K562 (cell line): ENCODE measurements at regions not wholly inside any gene's neighbourhood (a gene's known extent, or its start where the extent isn't known, plus 50 kb on each side); places are given as distances from the start of the nearest gene placed in this dataset.

Experiments
- ARHGAP35 ChIP-seq: fragments of 450-650 bp; IDR thresholded peaks from 2 replicates; pipeline ENCODE4 v1.6.1; 2018; ENCODE audit not compliant: partially characterized antibody
- CTCF ChIP-seq, 3 experiments: IDR thresholded peaks in 2 of 3; conservative IDR thresholded peaks in 1 of 3; 2 replicates each; pipeline ENCODE4 v1.5.1; 2011 to 2012; ENCODE audit warnings: low read length in 3 of 3, mild to moderate bottlenecking in 3 of 3, control low read depth in 2 of 3, improper control_type of control experiment in 1 of 3, inconsistent platforms in 1 of 3, low read depth in 1 of 3, mixed read lengths in 1 of 3, moderate library complexity in 1 of 3; ENCODE audit not compliant: insufficient read depth in 2 of 3
- CTCFL ChIP-seq: IDR thresholded peaks from 2 replicates; pipeline ENCODE4 v1.6.1; 2011; ENCODE audit warnings: borderline replicate concordance, low read depth, mild to moderate bottlenecking, moderate library complexity, low read length; ENCODE audit not compliant: insufficient read depth, poor library complexity, severe bottlenecking
- DACH1 ChIP-seq: fragments of 450-650 bp; IDR thresholded peaks from 2 replicates; pipeline ENCODE4 v1.6.1; 2018; ENCODE audit not compliant: partially characterized antibody
- HDAC2 ChIP-seq: fragments of 450-650 bp; IDR thresholded peaks from 2 replicates; pipeline ENCODE4 v1.6.1; 2016; ENCODE audit warnings: mild to moderate bottlenecking
- HNRNPH1 ChIP-seq: fragments of 200-400 bp; formaldehyde crosslinking; optimal IDR thresholded peaks from 2 replicates; pipeline ENCODE3; 2017; ENCODE audit warnings: low read depth, mild to moderate bottlenecking, low read length, moderate library complexity
- MYNN ChIP-seq, 2 experiments: sonication (generic); formaldehyde crosslinking in 1 of 2; IDR thresholded peaks; 2 replicates each; pipeline versions ENCODE4 v1.5.0 to v1.6.1; 2016 to 2020; ENCODE audit warnings: antibody characterized with exemption in 1 of 2, missing genetic modification reagents in 1 of 2
- SIN3B ChIP-seq: fragments of 450-650 bp; IDR thresholded peaks from 2 replicates; pipeline ENCODE4 v1.6.1; 2017; ENCODE audit warnings: low read depth, mild to moderate bottlenecking, moderate library complexity
- SRF ChIP-seq, 2 experiments: fragments of 250-450, 450-650 bp in 1 of 2; sonication (Bioruptor Pico) in 1 of 2; sonication (generic) in 1 of 2; formaldehyde crosslinking; IDR thresholded peaks; 2 replicates each; pipeline versions ENCODE4 v1.5.0 to v1.5.1; 2020 to 2022; ENCODE audit warnings: mild to moderate bottlenecking in 1 of 2, missing genetic modification reagents in 1 of 2
- TBL1XR1 ChIP-seq, 2 experiments: IDR thresholded peaks; 2 replicates each; pipeline ENCODE4 v1.6.1; 2012; ENCODE audit warnings: improper control_type of control experiment in 2 of 2, low read length in 2 of 2, mild to moderate bottlenecking in 1 of 2
- TF ChIP-seq, protein P1 (sequence below): fragments of 450-650 bp; IDR thresholded peaks from 2 replicates; pipeline ENCODE4 v1.6.1; 2017; ENCODE audit warnings: antibody characterized with exemption, mild to moderate bottlenecking

- no peak for TF ChIP-seq HDAC2
- TF ChIP-seq MYNN (IDR thresholded peaks at IDR 0.05): no peak
- TF ChIP-seq MYNN (CRISPR knock-in tag; IDR thresholded peaks at IDR 0.05): no peak
- no peak for TF ChIP-seq SIN3B
- no peak for TF ChIP-seq ARHGAP35
- TF ChIP-seq TBL1XR1 (IDR thresholded peaks at IDR 0.05; ENCODE audit: low read length in 2 of 2): no peak
- TF ChIP-seq DACH1: no peak
- TF ChIP-seq, protein P1, sequence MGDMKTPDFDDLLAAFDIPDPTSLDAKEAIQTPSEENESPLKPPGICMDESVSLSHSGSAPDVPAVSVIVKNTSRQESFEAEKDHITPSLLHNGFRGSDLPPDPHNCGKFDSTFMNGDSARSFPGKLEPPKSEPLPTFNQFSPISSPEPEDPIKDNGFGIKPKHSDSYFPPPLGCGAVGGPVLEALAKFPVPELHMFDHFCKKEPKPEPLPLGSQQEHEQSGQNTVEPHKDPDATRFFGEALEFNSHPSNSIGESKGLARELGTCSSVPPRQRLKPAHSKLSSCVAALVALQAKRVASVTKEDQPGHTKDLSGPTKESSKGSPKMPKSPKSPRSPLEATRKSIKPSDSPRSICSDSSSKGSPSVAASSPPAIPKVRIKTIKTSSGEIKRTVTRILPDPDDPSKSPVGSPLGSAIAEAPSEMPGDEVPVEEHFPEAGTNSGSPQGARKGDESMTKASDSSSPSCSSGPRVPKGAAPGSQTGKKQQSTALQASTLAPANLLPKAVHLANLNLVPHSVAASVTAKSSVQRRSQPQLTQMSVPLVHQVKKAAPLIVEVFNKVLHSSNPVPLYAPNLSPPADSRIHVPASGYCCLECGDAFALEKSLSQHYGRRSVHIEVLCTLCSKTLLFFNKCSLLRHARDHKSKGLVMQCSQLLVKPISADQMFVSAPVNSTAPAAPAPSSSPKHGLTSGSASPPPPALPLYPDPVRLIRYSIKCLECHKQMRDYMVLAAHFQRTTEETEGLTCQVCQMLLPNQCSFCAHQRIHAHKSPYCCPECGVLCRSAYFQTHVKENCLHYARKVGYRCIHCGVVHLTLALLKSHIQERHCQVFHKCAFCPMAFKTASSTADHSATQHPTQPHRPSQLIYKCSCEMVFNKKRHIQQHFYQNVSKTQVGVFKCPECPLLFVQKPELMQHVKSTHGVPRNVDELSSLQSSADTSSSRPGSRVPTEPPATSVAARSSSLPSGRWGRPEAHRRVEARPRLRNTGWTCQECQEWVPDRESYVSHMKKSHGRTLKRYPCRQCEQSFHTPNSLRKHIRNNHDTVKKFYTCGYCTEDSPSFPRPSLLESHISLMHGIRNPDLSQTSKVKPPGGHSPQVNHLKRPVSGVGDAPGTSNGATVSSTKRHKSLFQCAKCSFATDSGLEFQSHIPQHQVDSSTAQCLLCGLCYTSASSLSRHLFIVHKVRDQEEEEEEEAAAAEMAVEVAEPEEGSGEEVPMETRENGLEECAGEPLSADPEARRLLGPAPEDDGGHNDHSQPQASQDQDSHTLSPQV: no peak
- no peak for TF ChIP-seq SRF (CRISPR knock-in tag; IDR thresholded peaks at IDR 0.05)
- TF ChIP-seq CTCF (IDR thresholded peaks at IDR 0.05 in 2 of 3, conservative IDR thresholded peaks at IDR 0.05 in 1 of 3; ENCODE audit: insufficient read depth in 2 of 3, low read depth in 1 of 3, low read length in 3 of 3): no peak
- no peak for TF ChIP-seq HNRNPH1
- TF ChIP-seq CTCFL: no peak
These were observed 75.0 kb upstream of the TNC start for GRCh38 chr9:115192835-115193525.
